OCI-LY1 (cell line): ENCODE measurements at regions not wholly inside any gene's neighbourhood (a gene's known extent, or its start where the extent isn't known, plus 50 kb on each side); places are given as distances from the start of the nearest gene placed in this dataset.
"Not testable (repeated sequence)": the region's sequence is repeated elsewhere in the genome, so short reads cannot be mapped to it uniquely, and the experiment has no call there.

Experiments used
- CTCF ChIP-seq: fragments of 200-600 bp; sonication (generic), shearing (Covaris generic); IDR thresholded peaks from 2 replicates; pipeline ENCODE4 v1.5.1; 2017; ENCODE audit warnings: mild to moderate bottlenecking, antibody characterized with exemption, low read length, moderate library complexity, mixed read lengths
- EZH2 ChIP-seq: fragments of 200-600 bp; sonication (generic), shearing (Covaris generic); IDR thresholded peaks from 2 replicates; pipeline ENCODE4 v1.8.0; 2017; ENCODE audit warnings: borderline replicate concordance, mixed run types, mild to moderate bottlenecking, antibody characterized with exemption, low read length, moderate library complexity, mixed read lengths

DNA sequence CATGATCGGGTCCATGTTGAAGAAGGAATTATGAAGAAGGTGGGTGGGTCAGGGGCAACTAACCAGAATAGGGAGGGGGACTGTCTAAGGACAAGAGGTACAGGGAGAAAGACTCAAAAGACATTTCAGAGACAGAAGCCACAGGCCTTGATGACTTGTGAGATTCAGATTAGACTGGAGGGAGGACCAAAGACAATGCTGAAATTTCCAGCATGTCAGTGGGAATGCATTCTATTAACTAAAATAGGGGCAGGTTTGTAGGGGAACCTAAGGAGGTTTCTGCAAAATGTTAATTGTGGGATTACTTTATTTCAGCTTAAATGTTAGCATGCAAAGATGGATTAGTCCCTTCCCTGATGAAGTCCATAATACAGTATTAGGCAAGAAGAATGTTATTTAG, 141.6 kb upstream of the NBPF26 start:
- TF ChIP-seq EZH2, CTCF: not testable (repeated sequence)
